Kidney epithelial cell (primary cell): ENCODE measurements at regions not wholly inside any gene's neighbourhood (a gene's known extent, or its start where the extent isn't known, plus 50 kb on each side); places are given as distances from the start of the nearest gene placed in this dataset.
"Not testable (repeated sequence)": the region's sequence is repeated elsewhere in the genome, so short reads cannot be mapped to it uniquely, and the experiment has no call there.

Experiments
- DNase-seq: peaks from one replicate; pipeline ENCODE4 v3.0.0-alpha.2; 2010; ENCODE audit warnings: low read depth
- H3K27me3 ChIP-seq: 2 replicates; pipeline ENCODE4 v1.6.0; 2011; ENCODE audit warnings: low read length; ENCODE audit not compliant: control insufficient read depth, insufficient read depth
- H3K36me3 ChIP-seq: 2 replicates; pipeline ENCODE4 v1.5.1; 2011; ENCODE audit warnings: low read length; ENCODE audit not compliant: control insufficient read depth, insufficient read depth
- H3K4me3 ChIP-seq: 2 replicates; pipeline ENCODE4 v1.5.1; 2011; ENCODE audit warnings: low read depth, mild to moderate bottlenecking, control low read depth, low read length
- TF ChIP-seq, protein P1 (sequence below): IDR thresholded peaks from 2 replicates; pipeline ENCODE4 v1.5.1; 2011; ENCODE audit warnings: mild to moderate bottlenecking, moderate library complexity, low read length, control low read depth, inconsistent platforms; ENCODE audit not compliant: insufficient read depth, poor library complexity, severe bottlenecking

DNA sequence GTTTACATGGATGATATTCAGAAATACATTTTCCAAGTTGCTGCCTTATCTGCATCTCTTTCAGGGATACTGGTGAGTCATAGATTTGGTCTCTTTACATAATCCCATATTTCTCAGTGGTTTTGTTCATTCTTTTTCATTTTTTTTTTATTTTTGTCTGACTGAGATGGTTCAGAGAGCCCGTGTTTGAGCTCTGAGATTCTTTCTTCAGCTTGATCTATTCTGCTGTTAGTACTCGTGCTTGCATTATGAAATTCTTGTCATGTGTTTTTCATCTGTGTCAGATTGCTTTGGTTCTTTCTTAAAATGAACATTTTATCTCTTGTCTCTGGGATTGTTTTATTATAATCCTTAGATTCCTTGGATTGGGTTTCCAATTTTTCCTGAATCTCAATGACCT, 317.3 kb downstream of the DOK5 start:
- H3K27me3 ChIP-seq = no peaks in the 10 kb centered on the region
- no peak overlapping the region for H3K4me3 ChIP-seq
- DNase-seq = no peak
- no peaks in the 10 kb centered on the region for H3K36me3 ChIP-seq
- TF ChIP-seq, protein P1, sequence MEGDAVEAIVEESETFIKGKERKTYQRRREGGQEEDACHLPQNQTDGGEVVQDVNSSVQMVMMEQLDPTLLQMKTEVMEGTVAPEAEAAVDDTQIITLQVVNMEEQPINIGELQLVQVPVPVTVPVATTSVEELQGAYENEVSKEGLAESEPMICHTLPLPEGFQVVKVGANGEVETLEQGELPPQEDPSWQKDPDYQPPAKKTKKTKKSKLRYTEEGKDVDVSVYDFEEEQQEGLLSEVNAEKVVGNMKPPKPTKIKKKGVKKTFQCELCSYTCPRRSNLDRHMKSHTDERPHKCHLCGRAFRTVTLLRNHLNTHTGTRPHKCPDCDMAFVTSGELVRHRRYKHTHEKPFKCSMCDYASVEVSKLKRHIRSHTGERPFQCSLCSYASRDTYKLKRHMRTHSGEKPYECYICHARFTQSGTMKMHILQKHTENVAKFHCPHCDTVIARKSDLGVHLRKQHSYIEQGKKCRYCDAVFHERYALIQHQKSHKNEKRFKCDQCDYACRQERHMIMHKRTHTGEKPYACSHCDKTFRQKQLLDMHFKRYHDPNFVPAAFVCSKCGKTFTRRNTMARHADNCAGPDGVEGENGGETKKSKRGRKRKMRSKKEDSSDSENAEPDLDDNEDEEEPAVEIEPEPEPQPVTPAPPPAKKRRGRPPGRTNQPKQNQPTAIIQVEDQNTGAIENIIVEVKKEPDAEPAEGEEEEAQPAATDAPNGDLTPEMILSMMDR = no peak

DNA sequence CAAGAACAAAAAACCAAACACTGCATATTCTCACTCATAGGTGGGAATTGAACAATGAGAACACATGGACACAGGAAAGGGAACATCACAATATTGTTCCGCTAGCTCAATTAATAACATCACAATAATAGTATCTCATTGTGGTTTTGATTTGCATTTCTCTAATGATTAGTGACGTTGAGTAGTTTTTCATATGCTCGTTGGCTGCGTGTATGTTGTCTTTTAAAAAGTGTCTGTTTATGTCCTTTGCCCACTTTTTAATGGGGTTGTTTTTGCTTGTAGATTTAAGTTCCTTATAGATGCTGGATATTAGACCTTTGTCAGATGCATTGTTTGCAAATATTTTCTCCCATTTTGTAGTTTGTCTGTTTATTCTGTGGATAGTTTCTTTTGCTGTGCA, 312.9 kb downstream of the DOK5 start:
- not testable (repeated sequence) for H3K4me3 ChIP-seq, DNase-seq, H3K27me3 ChIP-seq, H3K36me3 ChIP-seq

DNA sequence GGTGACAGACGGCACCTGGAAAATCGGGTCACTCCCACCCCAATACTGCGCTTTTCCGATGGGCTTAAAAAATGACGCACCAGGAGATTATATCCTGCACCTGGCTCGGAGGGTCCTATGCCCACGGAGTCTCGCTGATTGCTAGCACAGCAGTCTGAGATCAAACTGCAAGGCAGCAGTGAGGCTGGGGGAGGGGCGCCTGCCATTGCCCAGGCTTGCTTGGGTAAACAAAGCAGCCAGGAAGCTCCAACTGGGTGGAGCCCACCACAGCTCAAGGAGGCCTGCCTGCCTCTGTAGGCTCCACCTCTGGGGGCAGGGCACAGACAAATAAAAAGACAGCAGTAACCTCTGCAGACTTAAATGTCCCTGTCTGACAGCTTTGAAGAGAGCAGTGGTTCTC, 307.4 kb downstream of the DOK5 start:
- not testable (repeated sequence) for DNase-seq, H3K36me3 ChIP-seq

DNA sequence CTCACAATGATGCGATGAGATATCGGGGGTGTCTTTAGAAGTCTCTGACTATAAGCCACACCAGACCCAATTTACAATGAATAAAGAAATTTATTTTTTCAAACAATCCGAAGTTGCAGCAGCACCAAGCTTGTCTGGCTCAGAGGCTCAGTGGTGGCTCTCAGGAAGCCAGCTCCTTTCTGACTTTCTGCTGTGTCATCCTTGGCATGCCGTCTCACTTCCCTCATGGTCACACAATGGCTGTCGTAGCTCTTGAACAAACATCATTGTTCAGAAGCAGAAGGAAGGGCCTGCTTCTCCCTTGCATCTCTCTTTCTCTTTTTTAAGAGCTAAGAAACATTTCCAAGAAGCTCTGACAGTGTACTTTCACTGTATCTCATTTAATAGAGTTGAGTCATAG, 299.0 kb downstream of the DOK5 start:
- DNase-seq = no peak
- Histone ChIP-seq H3K36me3 (no peaks in the 10 kb centered on the region), H3K27me3 (no peaks in the 10 kb centered on the region), H3K4me3 (no peak overlapping the region)
- TF ChIP-seq, protein P1 = no peak

More for the DNA sequence above, 307.4 kb downstream of the DOK5 start:
- not testable (repeated sequence) for H3K4me3 ChIP-seq, H3K27me3 ChIP-seq

DNA sequence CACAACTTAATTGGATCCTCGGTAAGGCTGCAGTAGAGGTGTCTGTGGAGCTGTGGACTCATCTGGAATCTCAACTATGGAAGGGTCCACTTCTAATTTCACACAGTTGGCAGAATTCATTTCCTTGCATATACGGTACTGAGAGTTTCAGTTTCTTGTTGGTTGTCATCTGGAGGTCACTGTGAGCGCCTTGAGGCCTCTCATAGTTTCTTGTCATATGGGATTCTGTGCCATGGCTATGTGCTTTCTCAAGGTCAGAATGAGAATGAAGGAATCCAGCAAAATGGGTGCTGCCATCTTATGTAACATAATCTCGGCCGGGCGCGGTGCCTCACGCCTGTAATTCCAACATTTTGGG, 298.2 kb downstream of the DOK5 start:
- no peaks in the 10 kb centered on the region for H3K36me3 ChIP-seq
- H3K4me3 ChIP-seq = no peak overlapping the region
- DNase-seq = no peak
- no peaks in the 10 kb centered on the region for H3K27me3 ChIP-seq
- TF ChIP-seq, protein P1 = no peak

DNA sequence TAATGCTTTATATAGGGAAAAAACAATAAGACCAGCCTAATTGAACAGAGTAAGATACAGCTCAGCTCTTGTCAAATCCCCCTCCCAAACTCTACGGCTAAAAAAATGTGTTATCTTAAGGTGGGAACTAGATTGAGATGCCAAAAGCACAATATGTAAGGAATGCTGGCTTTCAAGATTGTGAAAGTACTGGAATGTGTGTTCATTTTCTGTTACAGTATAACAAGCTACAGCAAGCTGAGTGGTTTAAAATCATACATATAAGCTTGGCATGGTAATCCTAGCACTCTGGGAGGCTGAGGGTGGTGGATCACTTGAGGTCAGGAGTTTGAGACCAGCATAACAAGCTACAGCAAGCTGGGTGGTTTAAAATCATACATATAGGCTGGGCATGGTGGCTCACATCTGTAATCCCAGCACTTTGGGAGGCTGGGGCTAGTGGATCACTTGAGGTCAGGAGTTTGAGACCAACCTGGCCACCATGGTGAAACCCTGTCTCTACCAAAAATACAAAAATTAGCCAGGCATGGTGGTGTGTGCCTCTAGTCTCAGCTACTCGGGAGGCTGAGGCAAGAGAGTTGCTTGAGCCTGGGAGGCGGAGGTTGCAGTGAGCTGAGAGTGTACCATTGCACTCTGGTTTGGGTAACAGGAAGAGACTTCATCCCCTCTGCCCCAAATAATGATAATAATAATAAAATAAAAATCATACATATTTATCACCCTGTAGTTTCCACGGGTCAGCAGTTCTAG, 297.7 kb downstream of the DOK5 start:
- TF ChIP-seq, protein P1 = no peak
- H3K36me3 ChIP-seq = no peaks in the 10 kb centered on the region
- no peaks in the 10 kb centered on the region for H3K27me3 ChIP-seq
- no peak for DNase-seq
- H3K4me3 ChIP-seq = no peak overlapping the region

DNA sequence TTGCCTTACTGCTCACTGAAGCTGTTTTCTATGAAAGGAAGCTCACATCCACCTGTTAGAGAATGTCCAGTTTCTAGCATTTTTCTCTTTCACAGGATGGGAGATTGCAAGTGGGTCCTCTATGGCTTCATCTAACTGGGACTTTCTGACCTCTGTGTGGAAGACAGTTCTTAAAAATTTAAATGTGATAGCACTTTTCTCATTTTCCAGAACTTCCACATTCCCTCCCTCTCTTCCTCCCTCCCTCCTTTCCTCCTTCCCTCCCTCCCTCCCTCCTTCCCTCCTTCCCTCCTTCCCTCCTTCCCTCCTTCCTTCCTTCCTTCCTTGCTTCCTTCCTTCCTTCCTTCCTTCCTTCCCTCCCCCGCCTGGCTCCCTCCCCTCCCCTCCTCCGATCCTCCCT, 291.1 kb downstream of the DOK5 start:
- TF ChIP-seq, protein P1 = no peak
- DNase-seq = no peak
- Histone ChIP-seq H3K4me3 (no peak overlapping the region), H3K27me3 (no peaks in the 10 kb centered on the region), H3K36me3 (no peaks in the 10 kb centered on the region)
